ENCODE measurements at regions not wholly inside any gene's neighbourhood (a gene's known extent, or its start where the extent isn't known, plus 50 kb on each side); places are given as distances from the start of the nearest gene placed in this dataset.

GRCh38 chr20:22918286-22918983 is 116.7 kb upstream of the SSTR4 start:
- no peaks in the 10 kb centered on the region for H3K36me3 ChIP-seq (replicated peaks in 1 of 2; ENCODE audit: control extremely low read depth in 1 of 2, control insufficient read depth in 1 of 2, extremely low read depth in 1 of 2, insufficient read depth in 2 of 2, low read length in 1 of 2)
- Mint-ChIP-seq H3K4me1 (no peaks in the 10 kb centered on the region), H3K27ac (no peak overlapping the region), H3K27me3 (peaks cover 4% of the 10 kb centered on the region), H3K4me3 (no peak overlapping the region), H3K9me3 (ENCODE audit: insufficient read depth) (peaks cover 2% of the 10 kb centered on the region)
- H3K27ac ChIP-seq (ENCODE audit: low read length in 2 of 2), result no peak overlapping the region
- H3K4me2 ChIP-seq (replicated peaks; ENCODE audit: low read depth, low read length, poor library complexity, severe bottlenecking), result no peak overlapping the region
- no peaks in the 10 kb centered on the region for H3K79me2 ChIP-seq (ENCODE audit: control insufficient read depth, insufficient read depth, low read length)
- H3K27me3 ChIP-seq (replicated peaks in 1 of 4; ENCODE audit: control extremely low read depth in 1 of 4, control insufficient read depth in 3 of 4, insufficient read depth in 4 of 4, low read length in 3 of 4), result peaks cover 0 to 4% (median 0%) of the 10 kb centered on the region in 4 experiments
- no peak for DNase-seq
- CTCF ChIA-PET, result no interaction called here
- intact Hi-C loops (cut with micrococcal nuclease), result no loop called here
- no peak for ATAC-seq (ENCODE audit: low read depth)
- no peak overlapping the region for H3K4me3 ChIP-seq (ENCODE audit: control extremely low read depth in 1 of 5, extremely low read depth in 1 of 5, insufficient read depth in 1 of 5, low read depth in 2 of 5, low read length in 4 of 5)
- H3K9me3 ChIP-seq (ENCODE audit: control extremely low read depth in 1 of 3, control insufficient read depth in 2 of 3, insufficient read depth in 1 of 3, low read length in 2 of 3), result peaks cover 0 to 2% (median 0%) of the 10 kb centered on the region in 3 donors
- no peaks in the 10 kb centered on the region for H4K20me1 ChIP-seq (ENCODE audit: control insufficient read depth, insufficient read depth, low read length, poor library complexity, severe bottlenecking)
- no peak overlapping the region for H2AFZ ChIP-seq (ENCODE audit: insufficient read depth, low read depth, low read length, poor library complexity, severe bottlenecking)
- no peaks in the 10 kb centered on the region for H3K4me1 ChIP-seq (ENCODE audit: control insufficient read depth in 2 of 2, insufficient read depth in 2 of 2, low read length in 2 of 2)
- TF ChIP-seq, protein P1, sequence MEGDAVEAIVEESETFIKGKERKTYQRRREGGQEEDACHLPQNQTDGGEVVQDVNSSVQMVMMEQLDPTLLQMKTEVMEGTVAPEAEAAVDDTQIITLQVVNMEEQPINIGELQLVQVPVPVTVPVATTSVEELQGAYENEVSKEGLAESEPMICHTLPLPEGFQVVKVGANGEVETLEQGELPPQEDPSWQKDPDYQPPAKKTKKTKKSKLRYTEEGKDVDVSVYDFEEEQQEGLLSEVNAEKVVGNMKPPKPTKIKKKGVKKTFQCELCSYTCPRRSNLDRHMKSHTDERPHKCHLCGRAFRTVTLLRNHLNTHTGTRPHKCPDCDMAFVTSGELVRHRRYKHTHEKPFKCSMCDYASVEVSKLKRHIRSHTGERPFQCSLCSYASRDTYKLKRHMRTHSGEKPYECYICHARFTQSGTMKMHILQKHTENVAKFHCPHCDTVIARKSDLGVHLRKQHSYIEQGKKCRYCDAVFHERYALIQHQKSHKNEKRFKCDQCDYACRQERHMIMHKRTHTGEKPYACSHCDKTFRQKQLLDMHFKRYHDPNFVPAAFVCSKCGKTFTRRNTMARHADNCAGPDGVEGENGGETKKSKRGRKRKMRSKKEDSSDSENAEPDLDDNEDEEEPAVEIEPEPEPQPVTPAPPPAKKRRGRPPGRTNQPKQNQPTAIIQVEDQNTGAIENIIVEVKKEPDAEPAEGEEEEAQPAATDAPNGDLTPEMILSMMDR (IDR thresholded peaks at IDR 0.05), result no peak
- no peak for TF ChIP-seq EZH2 (IDR thresholded peaks at IDR 0.05; ENCODE audit: borderline replicate concordance, insufficient read depth, low read depth, low read length, poor library complexity, severe bottlenecking)
- H3K9ac ChIP-seq (ENCODE audit: low read length), result no peak overlapping the region
- POLR2A ChIA-PET, result no interaction called here

GRCh38 chr20:22920898-22921297 is 114.2 kb upstream of the SSTR4 start:
- ChIA-PET POLR2A (no interaction called here), CTCF (no interaction called here)
- Histone ChIP-seq H3K9me3 (ENCODE audit: control extremely low read depth in 1 of 3, control insufficient read depth in 2 of 3, insufficient read depth in 1 of 3, low read length in 2 of 3) (peaks cover 0 to 2% (median 0%) of the 10 kb centered on the region in 3 donors), H3K4me1 (ENCODE audit: control insufficient read depth in 2 of 2, insufficient read depth in 2 of 2, low read length in 2 of 2) (no peaks in the 10 kb centered on the region), H3K27ac (ENCODE audit: low read length in 2 of 2) (no peak overlapping the region), H3K79me2 (ENCODE audit: control insufficient read depth, insufficient read depth, low read length) (no peaks in the 10 kb centered on the region), H3K4me2 (replicated peaks; ENCODE audit: low read depth, low read length, poor library complexity, severe bottlenecking) (no peak overlapping the region), H3K4me3 (ENCODE audit: control extremely low read depth in 1 of 5, extremely low read depth in 1 of 5, insufficient read depth in 1 of 5, low read depth in 2 of 5, low read length in 4 of 5) (no peak overlapping the region), H3K9ac (ENCODE audit: low read length) (no peak overlapping the region), H3K36me3 (replicated peaks in 1 of 2; ENCODE audit: control extremely low read depth in 1 of 2, control insufficient read depth in 1 of 2, extremely low read depth in 1 of 2, insufficient read depth in 2 of 2, low read length in 1 of 2) (no peaks in the 10 kb centered on the region), H3K27me3 (replicated peaks in 1 of 4; ENCODE audit: control extremely low read depth in 1 of 4, control insufficient read depth in 3 of 4, insufficient read depth in 4 of 4, low read length in 3 of 4) (peaks cover 0 to 4% (median 0%) of the 10 kb centered on the region in 4 experiments), H4K20me1 (ENCODE audit: control insufficient read depth, insufficient read depth, low read length, poor library complexity, severe bottlenecking) (no peaks in the 10 kb centered on the region), H2AFZ (ENCODE audit: insufficient read depth, low read depth, low read length, poor library complexity, severe bottlenecking) (no peak overlapping the region)
- intact Hi-C loops (cut with micrococcal nuclease), result no loop called here
- no peak overlapping the region for H3K27ac Mint-ChIP-seq
- 0% methylated on average over 2 of the region's 5 CpGs for WGBS (ENCODE audit: insufficient coverage)
- DNase-seq (no peak), ATAC-seq (ENCODE audit: low read depth) (no peak)
- no peak overlapping the region for H3K4me3 Mint-ChIP-seq
- H3K27me3 Mint-ChIP-seq, result peaks cover 4% of the 10 kb centered on the region
- H3K9me3 Mint-ChIP-seq (ENCODE audit: insufficient read depth), result no peaks in the 10 kb centered on the region
- no peaks in the 10 kb centered on the region for H3K4me1 Mint-ChIP-seq
- TF ChIP-seq, protein P1 (IDR thresholded peaks at IDR 0.05), result no peak
- TF ChIP-seq EZH2 (IDR thresholded peaks at IDR 0.05; ENCODE audit: borderline replicate concordance, insufficient read depth, low read depth, low read length, poor library complexity, severe bottlenecking), result no peak
